IMR-90 (cell line): ENCODE measurements at regions not wholly inside any gene's neighbourhood (a gene's known extent, or its start where the extent isn't known, plus 50 kb on each side); places are given as distances from the start of the nearest gene placed in this dataset.

ENCODE experiments used
- ATAC-seq: fragments of 200-7000 bp; cut with Tn5 transposase; 2 replicates; pipeline ENCODE4 v1.9.1; 2020; ENCODE audit warnings: low read depth, mild to moderate bottlenecking, moderate library complexity
- BruUV-seq: library from RNA; stranded (reverse); fragments of 400-500 nt; replicated peaks from 2 replicates; lab custom pipeline; 2021; lab: Mats Ljungman, UMichigan
- CTCF ChIA-PET: fragments of 300-600 bp; formaldehyde crosslinking; extraction: SDS; loops from one replicate; lab custom pipeline; 2021; ENCODE audit warnings: antibody characterized with exemption; lab: Yijun Ruan, JAX
- POLR2A ChIA-PET: fragments of 300-600 bp; sonication (Branson Sonifier 250); formaldehyde crosslinking; loops from one replicate; lab custom pipeline; 2022; ENCODE audit warnings: antibody characterized with exemption; ENCODE audit not compliant: unreplicated experiment; lab: Charles Lee
- DNase-seq: peaks from one replicate; pipeline ENCODE4 v3.0.0; 2013
- H2AFZ ChIP-seq: replicated peaks from 2 replicates; pipeline ENCODE3; 2013; ENCODE audit warnings: low read length, mild to moderate bottlenecking; ENCODE audit not compliant: poor library complexity
- H2AK5ac ChIP-seq: 2 replicates; pipeline ENCODE4 v1.6.1; 2013; ENCODE audit warnings: low read depth, low read length, inconsistent platforms
- H2AK9ac ChIP-seq: replicated peaks from 2 replicates; pipeline ENCODE3; 2013; ENCODE audit warnings: mild to moderate bottlenecking, low read depth, low read length, moderate library complexity; ENCODE audit not compliant: poor library complexity
- H2BK120ac ChIP-seq: 2 replicates; pipeline ENCODE4 v1.6.1; 2013; ENCODE audit warnings: low read depth, low read length, inconsistent platforms
- H2BK15ac ChIP-seq: 3 replicates; pipeline ENCODE4 v1.6.1; 2013; ENCODE audit warnings: low read depth, low read length, inconsistent platforms
- H2BK20ac ChIP-seq: 2 replicates; pipeline ENCODE4 v1.6.1; 2013; ENCODE audit warnings: low read depth, mild to moderate bottlenecking, inconsistent platforms, low read length, moderate library complexity
- H2BK5ac ChIP-seq: 2 replicates; pipeline ENCODE4 v1.6.1; 2013; ENCODE audit warnings: mild to moderate bottlenecking, low read depth, low read length, inconsistent platforms; ENCODE audit not compliant: poor library complexity, severe bottlenecking
- H3K14ac ChIP-seq: replicated peaks from 2 replicates; pipeline ENCODE4 v1.6.1; 2013; ENCODE audit warnings: low read depth, low read length, inconsistent platforms
- H3K18ac ChIP-seq: 2 replicates; pipeline ENCODE4 v1.6.1; 2013; ENCODE audit warnings: low read depth, low read length, control low read depth
- H3K23ac ChIP-seq: 2 replicates; pipeline ENCODE4 v1.6.1; 2013; ENCODE audit warnings: low read depth, low read length, inconsistent platforms
- H3K27ac ChIP-seq: 2 replicates; pipeline ENCODE4 v1.5.1; 2013; ENCODE audit warnings: mild to moderate bottlenecking, control low read depth, low read length; ENCODE audit not compliant: insufficient read depth
- H3K27me3 ChIP-seq: 2 replicates; pipeline ENCODE4 v1.6.1; 2013; ENCODE audit warnings: low read length; ENCODE audit not compliant: control insufficient read depth, insufficient read depth
- H3K36me3 ChIP-seq: 2 replicates; pipeline ENCODE4 v1.6.1; 2013; ENCODE audit warnings: low read length, mixed read lengths; ENCODE audit not compliant: control insufficient read depth, insufficient read depth
- H3K4ac ChIP-seq: 2 replicates; pipeline ENCODE4 v1.6.1; 2013; ENCODE audit warnings: low read depth, low read length, inconsistent platforms
- H3K4me1 ChIP-seq: 2 replicates; pipeline ENCODE4 v1.6.1; 2013; ENCODE audit warnings: low read length, mixed read lengths; ENCODE audit not compliant: control insufficient read depth, insufficient read depth
- H3K4me2 ChIP-seq: 2 replicates; pipeline ENCODE4 v1.6.1; 2013; ENCODE audit warnings: low read depth, mild to moderate bottlenecking, control low read depth, low read length, moderate library complexity
- H3K4me3 ChIP-seq: 2 replicates; pipeline ENCODE4 v1.5.1; 2013; ENCODE audit warnings: low read depth, mild to moderate bottlenecking, control low read depth, low read length, moderate library complexity; ENCODE audit not compliant: insufficient read depth
- H3K56ac ChIP-seq: 2 replicates; pipeline ENCODE4 v1.6.1; 2013; ENCODE audit warnings: low read length, inconsistent platforms; ENCODE audit not compliant: insufficient read depth; ENCODE audit errors: extremely low read depth
- H3K79me1 ChIP-seq, 2 experiments: 2 replicates each; pipeline ENCODE4 v1.6.1; 2013; ENCODE audit warnings: low read length in 2 of 2, inconsistent platforms in 1 of 2, low read depth in 1 of 2
- H3K9ac ChIP-seq: 2 replicates; pipeline ENCODE4 v1.6.1; 2013; ENCODE audit warnings: low read depth, low read length, control low read depth
- H3K9me1 ChIP-seq: 2 replicates; pipeline ENCODE4 v1.6.1; 2013; ENCODE audit warnings: low read length, inconsistent platforms; ENCODE audit not compliant: insufficient read depth
- H3K9me3 ChIP-seq: 2 replicates; pipeline ENCODE4 v1.6.1; 2013; ENCODE audit warnings: low read length; ENCODE audit not compliant: control insufficient read depth, insufficient read depth
- H4K20me1 ChIP-seq: 2 replicates; pipeline ENCODE4 v1.6.1; 2013; ENCODE audit warnings: low read length, inconsistent platforms; ENCODE audit not compliant: insufficient read depth
- H4K5ac ChIP-seq: 2 replicates; pipeline ENCODE4 v1.6.1; 2013; ENCODE audit warnings: mild to moderate bottlenecking, low read depth, low read length, control low read depth
- H4K8ac ChIP-seq, 2 experiments: 2 replicates each; pipeline ENCODE4 v1.6.1; 2013; ENCODE audit warnings: low read depth in 2 of 2, low read length in 2 of 2, control low read depth in 1 of 2, inconsistent platforms in 1 of 2
- H4K91ac ChIP-seq: 2 replicates; pipeline ENCODE4 v1.6.1; 2013; ENCODE audit warnings: low read depth, low read length, inconsistent platforms; ENCODE audit not compliant: insufficient read depth
- BHLHE40 ChIP-seq: fragments of 150-350 bp; IDR thresholded peaks from 2 replicates; pipeline ENCODE4 v1.6.1; 2016; ENCODE audit warnings: mild to moderate bottlenecking, low read depth, low read length
- CEBPB ChIP-seq: IDR thresholded peaks from 2 replicates; pipeline ENCODE4 v1.6.1; 2012; ENCODE audit warnings: low read depth, low read length, improper control_type of control experiment
- CHD1 ChIP-seq: IDR thresholded peaks from 2 replicates; pipeline ENCODE4 v1.6.1; 2012; ENCODE audit warnings: low read depth, low read length, improper control_type of control experiment
- FOS ChIP-seq: fragments of 150-350 bp; IDR thresholded peaks from 2 replicates; pipeline ENCODE4 v1.6.1; 2016; ENCODE audit warnings: low read depth, low read length
- MAFK ChIP-seq: IDR thresholded peaks from 2 replicates; pipeline ENCODE4 v1.6.1; 2012; ENCODE audit warnings: low read depth, low read length, improper control_type of control experiment
- MAZ ChIP-seq: IDR thresholded peaks from 2 replicates; pipeline ENCODE4 v1.6.1; 2012; ENCODE audit warnings: low read depth, mild to moderate bottlenecking, low read length, improper control_type of control experiment, moderate library complexity, borderline replicate concordance
- MXI1 ChIP-seq: IDR thresholded peaks from 2 replicates; pipeline ENCODE4 v1.6.1; 2012; ENCODE audit warnings: low read depth, mild to moderate bottlenecking, low read length, moderate library complexity, borderline replicate concordance
- NFE2L2 ChIP-seq: fragments of 150-350 bp; IDR thresholded peaks from 2 replicates; pipeline ENCODE4 v1.6.1; 2016; ENCODE audit warnings: low read depth, mild to moderate bottlenecking, low read length
- RAD21 ChIP-seq: IDR thresholded peaks from 2 replicates; pipeline ENCODE4 v1.6.1; 2012; ENCODE audit warnings: low read length, improper control_type of control experiment
- RCOR1 ChIP-seq: IDR thresholded peaks from 2 replicates; pipeline ENCODE4 v1.6.1; 2012; ENCODE audit warnings: mild to moderate bottlenecking, low read length, improper control_type of control experiment; ENCODE audit not compliant: insufficient replicate concordance
- RFX5 ChIP-seq: IDR thresholded peaks from 2 replicates; pipeline ENCODE4 v1.8.0; 2012; ENCODE audit warnings: low read depth, mild to moderate bottlenecking, low read length, moderate library complexity
- SMC3 ChIP-seq: fragments of 150-350 bp; IDR thresholded peaks from 2 replicates; pipeline ENCODE4 v1.6.1; 2016; ENCODE audit warnings: low read depth, mild to moderate bottlenecking, antibody characterized with exemption, low read length, moderate library complexity
- dilution Hi-C: fragments of 300-500 bp; cut with HindIII; formaldehyde crosslinking; loops from one replicate; pipeline ENCODE4 v1.14.3; 2018; ENCODE audit warnings: low sequenced_read_pairs; ENCODE audit not compliant: unreplicated experiment
- in situ Hi-C: fragments of 300-500 bp; cut with MboI; formaldehyde crosslinking; loops from 3 replicates; pipeline ENCODE4 v1.14.3; 2019; ENCODE audit warnings: low sequenced_read_pairs, inconsistent platforms, mixed read lengths
- intact Hi-C: fragments of 100-400 bp; cut with micrococcal nuclease; formaldehyde crosslinking; loops from 2 replicates; pipeline ENCODE4 v1.10.0; 2022
- TF ChIP-seq, protein P1 (sequence below): fragments of 150-350 bp; IDR thresholded peaks from 2 replicates; pipeline ENCODE4 v1.6.1; 2017; ENCODE audit warnings: mild to moderate bottlenecking, antibody characterized with exemption, low read length, low read depth
- TF ChIP-seq, protein P2 (sequence below): conservative IDR thresholded peaks from 2 replicates; pipeline ENCODE4 v1.5.1; 2012; ENCODE audit warnings: mild to moderate bottlenecking, low read depth, low read length, improper control_type of control experiment
- TF ChIP-seq, protein P3 (sequence below): fragments of 150-350 bp; IDR thresholded peaks from 2 replicates; pipeline ENCODE4 v1.6.1; 2016; ENCODE audit warnings: low read depth, mild to moderate bottlenecking, low read length, moderate library complexity, borderline replicate concordance

DNA sequence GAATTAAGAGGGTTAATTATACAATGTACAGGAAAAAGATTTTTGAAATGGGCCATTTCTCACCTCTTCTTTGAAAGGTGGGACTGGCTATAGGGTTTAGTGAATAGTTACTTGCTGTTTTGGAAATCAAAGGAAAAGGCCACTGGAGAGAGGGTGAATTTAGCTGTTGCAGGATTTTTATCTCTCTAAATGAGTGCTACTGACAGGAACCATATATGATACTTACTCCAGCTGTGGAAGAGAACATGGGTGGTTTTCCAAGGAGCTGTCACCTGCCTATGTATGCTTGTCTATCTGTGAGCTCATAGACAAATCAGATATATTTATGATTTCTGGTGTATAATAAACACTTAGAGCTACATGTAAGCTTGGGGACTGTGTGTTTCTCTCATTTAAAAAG lies 430.4 kb downstream of the MTX2 start:
- no peaks in the 10 kb centered on the region for H3K4me1 ChIP-seq
- no TSS peak for BruUV-seq

More for the DNA sequence above, 430.4 kb downstream of the MTX2 start:
- Histone ChIP-seq H2BK20ac (no peak overlapping the region), H3K4me2 (no peak overlapping the region), H2AK9ac (no peak overlapping the region), H3K79me1 (no peaks in the 10 kb centered on the region), H4K5ac (no peak overlapping the region), H3K4me3 (no peak overlapping the region), H2AK5ac (no peak overlapping the region), H2BK120ac (no peak overlapping the region), H2AFZ (no peak overlapping the region), H4K8ac (no peak overlapping the region), H3K27me3 (no peaks in the 10 kb centered on the region), H3K23ac (no peak overlapping the region), H2BK15ac (no peak overlapping the region), H3K56ac (no peak overlapping the region), H2BK5ac (no peak overlapping the region), H3K14ac (no peak overlapping the region), H3K36me3 (no peaks in the 10 kb centered on the region), H3K9me3 (no peaks in the 10 kb centered on the region), H3K4ac (no peak overlapping the region), H3K9ac (no peak overlapping the region), H3K9me1 (no peaks in the 10 kb centered on the region), H4K91ac (no peak overlapping the region), H3K18ac (no peak overlapping the region), H3K27ac (no peak overlapping the region), H4K20me1 (no peaks in the 10 kb centered on the region)
- POLR2A ChIA-PET, result no interaction called here
- CTCF ChIA-PET, result interaction anchor here (0.6 to 0.9 kb wide), 2 partner anchors 114 to 413 kb away, joined by 3 to 5 read pairs; no protein-coding TSS in a partner anchor
- intact Hi-C loops (loop anchor here (5.0 kb wide), 1 partner anchor 1487 kb away; no protein-coding TSS in a partner anchor), dilution Hi-C loops (no loop called here), in situ Hi-C loops (no loop called here)
- no peak for TF ChIP-seq RCOR1
- TF ChIP-seq MAZ, result no peak
- TF ChIP-seq MXI1, result no peak
- no peak for TF ChIP-seq RFX5
- TF ChIP-seq BHLHE40, result no peak
- TF ChIP-seq MAFK, result no peak
- no peak for TF ChIP-seq NFE2L2
- TF ChIP-seq, protein P1, sequence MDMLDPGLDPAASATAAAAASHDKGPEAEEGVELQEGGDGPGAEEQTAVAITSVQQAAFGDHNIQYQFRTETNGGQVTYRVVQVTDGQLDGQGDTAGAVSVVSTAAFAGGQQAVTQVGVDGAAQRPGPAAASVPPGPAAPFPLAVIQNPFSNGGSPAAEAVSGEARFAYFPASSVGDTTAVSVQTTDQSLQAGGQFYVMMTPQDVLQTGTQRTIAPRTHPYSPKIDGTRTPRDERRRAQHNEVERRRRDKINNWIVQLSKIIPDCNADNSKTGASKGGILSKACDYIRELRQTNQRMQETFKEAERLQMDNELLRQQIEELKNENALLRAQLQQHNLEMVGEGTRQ, result no peak
- TF ChIP-seq CEBPB, result no peak
- TF ChIP-seq RAD21, result no peak
- TF ChIP-seq CHD1, result no peak
- TF ChIP-seq, protein P2, sequence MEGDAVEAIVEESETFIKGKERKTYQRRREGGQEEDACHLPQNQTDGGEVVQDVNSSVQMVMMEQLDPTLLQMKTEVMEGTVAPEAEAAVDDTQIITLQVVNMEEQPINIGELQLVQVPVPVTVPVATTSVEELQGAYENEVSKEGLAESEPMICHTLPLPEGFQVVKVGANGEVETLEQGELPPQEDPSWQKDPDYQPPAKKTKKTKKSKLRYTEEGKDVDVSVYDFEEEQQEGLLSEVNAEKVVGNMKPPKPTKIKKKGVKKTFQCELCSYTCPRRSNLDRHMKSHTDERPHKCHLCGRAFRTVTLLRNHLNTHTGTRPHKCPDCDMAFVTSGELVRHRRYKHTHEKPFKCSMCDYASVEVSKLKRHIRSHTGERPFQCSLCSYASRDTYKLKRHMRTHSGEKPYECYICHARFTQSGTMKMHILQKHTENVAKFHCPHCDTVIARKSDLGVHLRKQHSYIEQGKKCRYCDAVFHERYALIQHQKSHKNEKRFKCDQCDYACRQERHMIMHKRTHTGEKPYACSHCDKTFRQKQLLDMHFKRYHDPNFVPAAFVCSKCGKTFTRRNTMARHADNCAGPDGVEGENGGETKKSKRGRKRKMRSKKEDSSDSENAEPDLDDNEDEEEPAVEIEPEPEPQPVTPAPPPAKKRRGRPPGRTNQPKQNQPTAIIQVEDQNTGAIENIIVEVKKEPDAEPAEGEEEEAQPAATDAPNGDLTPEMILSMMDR, result no peak
- TF ChIP-seq, protein P3, sequence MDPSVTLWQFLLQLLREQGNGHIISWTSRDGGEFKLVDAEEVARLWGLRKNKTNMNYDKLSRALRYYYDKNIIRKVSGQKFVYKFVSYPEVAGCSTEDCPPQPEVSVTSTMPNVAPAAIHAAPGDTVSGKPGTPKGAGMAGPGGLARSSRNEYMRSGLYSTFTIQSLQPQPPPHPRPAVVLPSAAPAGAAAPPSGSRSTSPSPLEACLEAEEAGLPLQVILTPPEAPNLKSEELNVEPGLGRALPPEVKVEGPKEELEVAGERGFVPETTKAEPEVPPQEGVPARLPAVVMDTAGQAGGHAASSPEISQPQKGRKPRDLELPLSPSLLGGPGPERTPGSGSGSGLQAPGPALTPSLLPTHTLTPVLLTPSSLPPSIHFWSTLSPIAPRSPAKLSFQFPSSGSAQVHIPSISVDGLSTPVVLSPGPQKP, result no peak
- TF ChIP-seq SMC3, result no peak
- TF ChIP-seq FOS, result no peak
- no peak for ATAC-seq
- DNase-seq, result no peak
